Upper lobe of left lung (tissue), 4 donors: ENCODE measurements at regions not wholly inside any gene's neighbourhood (a gene's known extent, or its start where the extent isn't known, plus 50 kb on each side); places are given as distances from the start of the nearest gene placed in this dataset.

Source experiments
- CTCF ChIP-seq, 6 experiments: fragments of 450-650 bp in 4 of 6; fragments of 200-600 bp in 2 of 6; sonication (generic) in 2 of 6; IDR thresholded peaks; one replicate each; pipeline ENCODE4 v1.5.1; 2016 to 2019; ENCODE audit warnings: antibody characterized with exemption in 6 of 6
- EP300 ChIP-seq, 4 donors: sonication (generic); formaldehyde crosslinking; IDR thresholded peaks; one replicate each; pipeline ENCODE4 v1.5.1; 2017; ENCODE audit warnings: antibody characterized with exemption in 4 of 4, control low read depth in 2 of 4
- POLR2A ChIP-seq, 4 donors: fragments of 450-650 bp; IDR thresholded peaks; one replicate each; pipeline ENCODE4 v1.5.1; 2016 to 2017; ENCODE audit warnings: antibody characterized with exemption in 4 of 4, mild to moderate bottlenecking in 2 of 4
- POLR2AphosphoS5 ChIP-seq, 2 donors: sonication (generic); formaldehyde crosslinking; IDR thresholded peaks; one replicate each; pipeline ENCODE4 v1.5.1; 2017; ENCODE audit warnings: antibody characterized with exemption in 2 of 2

- TF ChIP-seq EP300 (IDR thresholded peaks at IDR 0.05) (no peak), CTCF (IDR thresholded peaks at IDR 0.05) (no peak), POLR2AphosphoS5 (IDR thresholded peaks at IDR 0.05) (no peak), POLR2A (IDR thresholded peaks at IDR 0.05) (no peak)
Measured at GRCh38 chr1:172936088-172936645, 114.6 kb downstream of the TNFSF18 start.
